ENCODE measurements at regions not wholly inside any gene's neighbourhood (a gene's known extent, or its start where the extent isn't known, plus 50 kb on each side); places are given as distances from the start of the nearest gene placed in this dataset.

GRCh38 chr4:179272282-179272681 lies 1830.0 kb upstream of the AGA start:
- no peak for TF ChIP-seq CTCF (IDR thresholded peaks at IDR 0.05; ENCODE audit: low read length)
- TF ChIP-seq EZH2phosphoT487 (IDR thresholded peaks at IDR 0.05; ENCODE audit: low read length), result no peak

Data from MM.1S (cell line).